Stimulated activated naive CD4-positive, alpha-beta T cell (primary cell): ENCODE measurements at regions not wholly inside any gene's neighbourhood (a gene's known extent, or its start where the extent isn't known, plus 50 kb on each side); places are given as distances from the start of the nearest gene placed in this dataset.

Source experiments
- DNase-seq, 6 experiments: peaks; one replicate each; lab custom pipeline; 2025; lab: John Stamatoyannopoulos, UW

DNA sequence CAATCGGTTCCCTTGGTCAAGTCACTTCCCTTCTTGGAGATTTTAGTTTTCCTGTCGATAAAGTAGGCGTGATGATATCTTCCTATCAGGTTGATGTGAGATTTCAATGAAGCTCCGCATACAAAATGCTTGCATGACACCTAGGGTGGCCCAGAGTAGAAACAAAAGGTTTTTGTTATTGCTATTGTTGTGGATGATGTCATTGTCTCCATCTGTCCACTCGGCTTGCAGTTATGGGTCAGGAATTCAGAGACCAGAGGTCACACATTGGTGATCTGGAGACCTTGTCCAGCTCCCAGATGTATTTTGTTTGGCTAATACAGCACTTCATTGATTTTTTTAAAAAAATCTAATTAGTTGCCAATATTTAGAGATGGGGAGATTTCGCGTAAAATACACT is 382.1 kb downstream of the MN1 start:
- DNase-seq: no peak

DNA sequence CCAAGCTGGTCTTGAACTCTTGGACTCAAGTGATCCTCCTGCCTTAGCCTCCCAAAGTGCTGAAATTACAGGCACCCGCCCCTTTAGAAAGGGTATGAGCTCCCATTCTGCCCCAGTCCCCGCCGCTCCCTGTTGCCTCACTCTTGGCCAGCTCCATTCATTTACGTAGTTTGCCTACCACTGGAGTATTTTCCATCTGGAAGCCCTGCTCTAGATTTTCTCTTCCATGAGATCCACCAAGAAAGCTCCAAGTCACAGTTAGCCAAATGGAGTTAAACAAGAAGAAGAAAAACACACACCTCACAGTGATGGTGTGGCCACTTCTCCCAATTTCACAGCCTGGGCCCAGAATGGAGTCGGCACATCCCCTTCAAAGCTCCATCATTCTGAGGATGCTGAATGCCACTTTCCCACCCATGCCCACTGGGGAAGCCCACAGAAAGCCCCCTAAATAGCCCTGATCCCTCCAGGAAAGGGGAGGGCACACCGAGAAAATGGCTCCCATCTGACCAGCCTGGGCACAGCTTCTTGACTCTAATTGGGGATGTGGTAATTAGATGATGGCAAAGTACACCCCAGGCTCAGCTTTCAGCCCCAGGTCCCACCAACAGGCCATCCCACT is 381.2 kb downstream of the MN1 start:
- DNase-seq: no peak

DNA sequence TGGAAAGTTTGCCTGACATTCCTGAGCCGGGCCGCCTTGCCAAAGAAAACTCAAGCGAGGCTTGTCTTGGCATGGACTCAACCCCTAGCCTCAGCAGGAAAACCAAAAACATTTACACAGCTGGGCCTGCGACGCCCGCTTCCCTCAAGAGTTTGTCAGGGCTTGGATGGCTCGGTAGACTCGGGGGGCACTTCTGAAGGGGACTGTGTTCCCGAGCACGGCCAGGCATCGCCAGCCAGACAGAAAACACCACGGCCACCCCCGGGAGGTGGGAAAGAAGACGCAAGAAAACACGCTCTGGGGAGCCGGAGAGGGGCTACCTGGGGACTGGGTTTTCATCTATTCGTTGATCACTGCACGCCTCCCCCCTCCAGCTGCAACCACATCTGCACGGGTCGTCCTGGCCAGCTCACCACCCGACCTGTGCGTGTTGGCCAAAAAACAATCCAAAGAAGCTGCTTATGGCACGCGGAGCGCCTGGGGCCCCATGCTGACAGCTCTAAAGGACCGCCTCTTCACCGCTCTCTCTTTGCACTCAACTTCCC is 380.7 kb downstream of the MN1 start:
- DNase-seq: no peak

DNA sequence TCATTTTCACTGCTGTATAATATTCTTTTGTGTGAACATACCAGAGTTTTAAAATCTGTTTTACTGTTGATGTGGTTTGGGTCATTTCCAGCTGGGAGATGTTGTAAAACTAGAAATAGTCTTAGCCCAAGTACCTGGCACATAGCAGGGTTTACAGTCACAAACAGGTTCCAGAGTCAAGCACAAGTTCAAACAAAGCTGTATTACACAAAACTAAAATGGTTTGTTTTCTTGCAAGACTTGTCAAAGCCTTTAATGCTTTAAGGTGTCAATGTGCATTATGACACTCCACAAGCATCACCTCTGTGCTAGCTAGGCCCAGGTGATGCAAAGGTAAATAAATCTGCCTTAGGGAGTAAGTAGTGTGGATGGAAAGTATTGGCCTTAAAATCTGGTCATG is 379.1 kb downstream of the MN1 start:
- DNase-seq: no peak

DNA sequence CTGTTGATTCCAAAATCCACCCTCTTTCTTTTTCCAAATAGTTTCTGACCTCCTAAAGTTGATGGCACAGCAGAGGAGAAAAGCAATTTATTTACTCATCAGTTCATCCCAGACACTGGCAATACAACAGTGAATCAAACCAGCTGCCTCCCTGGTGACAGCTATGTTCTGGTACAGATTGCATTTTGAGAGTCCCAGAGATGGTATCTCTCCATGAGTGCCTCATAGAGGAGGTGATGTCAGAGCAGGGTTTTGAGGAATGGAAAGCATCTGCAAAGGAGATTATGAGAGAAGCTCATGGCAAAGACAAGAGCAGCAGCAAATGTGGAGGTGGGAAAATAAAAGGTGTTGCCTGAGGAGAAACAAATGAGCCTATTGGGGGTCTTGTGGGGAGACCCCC is 377.2 kb downstream of the MN1 start:
- DNase-seq: no peak

DNA sequence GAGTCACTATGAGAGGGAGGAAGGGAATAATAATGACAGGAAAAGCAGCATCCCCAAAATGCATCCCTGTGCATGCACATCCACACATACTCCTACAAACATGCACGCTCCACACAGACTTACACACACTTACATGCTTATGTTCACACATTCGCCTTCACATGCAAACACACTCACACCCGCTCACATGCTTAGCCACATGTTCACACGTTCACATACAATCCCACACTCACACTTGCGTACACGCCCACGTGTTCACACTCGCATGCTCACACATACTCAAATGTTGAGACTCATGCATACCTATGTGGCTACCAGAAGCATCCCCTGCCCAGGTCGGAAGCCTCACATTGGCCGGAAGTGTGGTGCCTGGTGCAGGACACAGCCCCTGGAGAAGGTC is 372.1 kb downstream of the MN1 start:
- no peak for DNase-seq

DNA sequence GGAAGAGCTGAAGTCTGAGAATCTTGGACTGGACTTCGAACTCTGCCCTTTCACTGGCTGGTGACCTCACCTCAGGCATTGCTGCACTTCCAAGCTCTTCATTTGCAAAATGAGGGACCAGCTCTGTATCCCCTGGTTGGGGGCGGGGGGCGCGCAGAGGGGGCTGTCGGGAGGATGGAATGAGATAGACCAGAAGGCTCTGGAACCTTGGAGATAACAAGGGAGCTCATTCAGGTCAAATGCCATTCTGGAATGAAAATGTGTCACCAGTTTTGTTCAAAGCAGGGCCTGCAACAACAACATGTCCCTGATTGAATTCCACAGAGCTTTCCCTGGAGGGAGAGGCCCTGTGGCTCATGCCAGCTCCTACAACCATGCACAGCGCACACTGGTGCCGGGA is 370.5 kb downstream of the MN1 start:
- DNase-seq: no peak

DNA sequence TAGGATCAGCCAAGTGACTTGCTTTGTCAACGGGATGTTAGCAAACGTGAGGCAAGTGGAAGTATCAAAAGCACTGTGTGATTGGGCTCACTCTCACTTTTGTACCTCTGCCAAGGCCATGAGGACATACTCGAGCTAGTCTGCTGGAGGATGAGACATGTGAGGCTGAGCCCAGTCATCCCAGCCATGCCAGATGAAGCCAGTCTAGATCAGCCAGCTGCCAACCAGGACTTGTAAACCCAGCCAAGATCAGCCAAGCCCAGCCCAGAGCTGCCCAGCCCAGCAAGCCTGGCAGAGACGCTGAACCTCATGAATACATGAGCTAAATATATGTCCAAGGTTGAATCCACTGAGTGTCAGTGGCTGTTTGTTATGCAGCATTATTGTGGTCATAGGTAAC is 369.7 kb downstream of the MN1 start:
- DNase-seq: no peak

DNA sequence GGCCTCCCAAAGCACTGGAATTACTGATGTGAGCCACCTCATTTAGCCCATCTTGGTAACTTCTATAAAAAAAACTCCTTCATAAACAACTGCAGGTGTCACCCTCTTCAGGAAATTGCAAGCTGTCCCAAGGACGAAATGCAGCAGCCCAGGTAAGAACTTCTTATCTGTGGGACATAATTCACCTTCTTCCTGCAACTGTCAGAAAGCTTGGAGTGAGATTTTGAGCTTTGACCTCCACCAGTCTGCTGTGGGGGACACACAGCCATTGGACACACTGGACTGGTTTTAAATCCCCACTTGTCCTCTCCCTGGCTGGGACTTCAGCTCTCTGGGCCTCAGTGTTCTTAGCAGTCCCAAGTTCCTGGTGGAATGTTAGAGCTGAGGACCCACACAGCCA is 368.5 kb downstream of the MN1 start:
- DNase-seq: no peak

DNA sequence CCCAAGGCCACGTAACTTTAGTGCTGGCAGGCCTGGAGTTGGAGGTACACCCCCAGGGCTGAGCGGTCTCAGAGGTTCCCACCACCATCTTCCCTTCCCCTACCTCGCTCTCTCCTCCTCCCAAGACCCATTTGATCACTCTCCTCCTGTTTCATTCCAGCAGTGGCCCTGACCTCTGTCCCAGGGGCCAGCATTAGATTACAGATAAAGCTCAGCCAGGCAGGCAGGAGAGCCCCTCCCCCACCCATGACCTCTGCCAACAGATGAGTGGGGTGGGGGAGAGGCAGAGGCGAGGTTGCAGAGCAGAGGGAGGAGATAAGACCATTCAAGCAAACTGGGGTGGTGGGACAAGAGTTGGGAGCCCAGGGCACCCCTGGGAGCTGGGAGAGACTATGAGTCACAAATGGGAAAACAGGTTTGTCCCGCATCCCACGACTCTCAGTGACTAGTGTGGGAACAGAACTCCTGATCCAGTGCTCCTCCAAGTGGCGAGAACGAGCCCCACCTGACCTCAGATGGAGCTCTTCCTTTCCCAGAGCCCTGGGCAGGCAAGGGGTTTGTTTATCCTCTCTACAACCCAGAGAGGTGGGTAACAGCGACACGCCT is 367.9 kb downstream of the MN1 start:
- DNase-seq: no peak

DNA sequence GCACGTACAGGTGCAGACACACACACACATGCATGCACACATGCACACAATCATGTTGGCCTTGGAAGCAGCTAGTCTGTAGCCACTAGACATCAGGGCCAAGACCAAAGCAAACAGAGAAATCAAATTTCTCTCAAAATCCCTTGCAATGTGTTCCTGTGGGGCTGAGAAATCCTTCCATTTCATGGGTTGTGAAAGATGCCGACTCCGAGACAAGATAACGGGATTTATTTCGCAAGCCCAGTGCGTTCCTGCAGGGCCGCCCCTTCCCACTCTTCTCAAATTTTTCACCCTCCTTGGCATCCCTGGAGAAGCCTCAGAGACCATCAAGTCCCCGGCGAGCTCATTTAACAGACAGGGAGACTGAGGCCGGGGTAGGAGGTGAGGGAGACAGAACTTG is 366.7 kb downstream of the MN1 start:
- no peak for DNase-seq

DNA sequence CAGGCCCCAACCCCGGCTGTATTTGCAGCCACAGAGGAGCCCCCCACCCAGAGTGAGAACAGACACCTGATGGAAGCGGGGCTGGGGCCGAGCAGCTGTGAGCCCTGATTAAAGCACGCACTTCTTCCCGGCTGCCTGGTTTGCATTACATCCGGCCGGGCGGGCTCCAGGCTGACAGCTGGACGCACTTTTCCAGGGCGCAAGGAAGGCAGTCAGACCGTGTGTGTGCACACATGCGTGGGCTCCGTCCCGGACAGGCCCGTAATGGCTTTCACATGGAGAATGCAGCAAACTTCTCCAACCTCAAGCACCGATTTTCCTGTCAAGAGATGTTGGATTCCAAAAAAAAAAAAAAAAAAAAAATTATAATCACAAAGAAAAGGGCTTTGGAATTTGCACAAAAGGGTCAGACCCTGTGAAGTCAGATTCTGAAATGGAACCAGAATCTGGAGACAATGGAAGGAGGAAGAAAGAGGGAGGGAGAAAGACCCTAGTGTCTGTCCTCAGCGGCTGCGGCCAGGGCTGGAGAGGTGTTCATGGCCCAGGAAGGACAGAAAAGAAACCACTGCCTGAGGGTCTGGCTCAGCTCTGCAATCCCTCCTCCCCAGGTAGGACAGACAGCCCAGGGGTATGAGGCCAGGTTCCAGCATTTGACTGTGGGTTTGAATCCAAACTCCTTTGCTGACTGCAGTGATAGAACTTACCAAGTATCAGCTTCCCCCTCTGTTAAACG is 365.5 kb downstream of the MN1 start:
- no peak for DNase-seq

DNA sequence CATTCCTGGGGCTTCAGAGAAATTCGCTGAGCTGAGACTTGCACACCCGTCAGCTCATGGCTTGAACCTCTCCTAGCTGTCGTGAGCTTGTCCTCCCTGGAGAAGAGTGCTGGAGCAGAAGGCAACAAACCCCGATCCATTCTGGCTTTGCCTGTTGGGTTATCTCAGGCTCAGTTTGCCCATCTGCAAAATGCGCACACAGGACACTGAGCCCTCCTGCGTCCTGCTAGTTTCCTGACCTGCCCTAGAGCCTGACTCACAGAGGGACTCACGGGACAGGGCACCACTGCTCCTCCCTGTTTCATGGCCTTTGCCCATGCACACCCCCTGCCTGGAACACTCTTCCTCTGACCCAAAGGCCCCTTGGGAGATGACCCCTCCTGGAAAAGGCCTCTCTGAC is 365.0 kb downstream of the MN1 start:
- DNase-seq: no peak

DNA sequence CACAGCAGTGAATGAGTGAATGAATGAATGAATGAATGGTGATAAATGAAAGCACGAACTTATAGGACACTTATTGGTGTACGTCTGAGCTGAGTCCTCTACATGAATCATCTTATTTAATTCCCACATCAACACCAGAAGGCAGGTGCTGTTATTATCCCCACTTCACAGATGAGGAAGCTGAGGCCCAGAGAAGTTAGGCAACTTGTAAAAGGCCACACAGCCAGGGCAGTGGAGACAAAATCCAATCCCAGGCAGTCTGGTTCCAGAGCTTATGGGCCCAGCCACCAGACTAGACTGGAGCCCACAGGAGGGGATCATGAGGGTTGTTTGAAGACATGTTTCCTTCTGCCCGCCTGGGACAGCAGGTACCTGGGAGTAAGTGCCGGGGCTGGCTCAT is 364.0 kb downstream of the MN1 start:
- no peak for DNase-seq

DNA sequence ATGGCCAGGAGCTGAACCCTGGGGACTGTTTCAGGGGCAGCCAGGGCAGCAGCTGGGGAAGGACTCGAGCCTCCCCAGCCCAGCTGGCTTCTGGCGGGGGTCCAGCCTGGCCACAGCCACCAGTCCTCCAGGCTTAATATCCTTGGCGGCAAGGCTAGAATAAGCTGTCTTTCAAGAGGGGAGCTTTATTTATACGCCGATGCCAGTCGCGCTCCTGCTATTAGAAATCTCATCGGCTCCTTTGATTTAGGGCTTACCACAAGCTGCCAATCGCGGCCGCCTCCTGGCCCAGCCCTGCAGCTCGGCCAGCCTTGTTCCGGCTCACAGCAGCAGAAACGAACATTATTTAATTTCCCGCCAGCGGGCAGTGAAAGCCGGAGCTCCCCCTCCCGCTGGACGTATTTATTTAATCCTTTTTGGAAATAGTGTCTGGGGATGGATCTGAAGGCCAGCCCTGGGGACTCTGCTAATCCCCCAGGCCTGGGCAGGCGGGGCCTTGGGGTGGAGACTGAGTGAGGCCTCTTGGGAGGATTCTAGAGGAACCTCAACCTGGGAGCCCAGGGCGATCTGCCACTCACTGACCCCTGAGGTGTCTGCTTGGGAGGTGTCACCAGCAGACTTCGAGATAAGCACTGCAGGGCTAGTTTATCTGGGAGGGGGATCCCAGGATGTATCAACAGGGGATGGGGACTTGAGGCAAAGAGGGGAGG is 363.1 kb downstream of the MN1 start:
- no peak for DNase-seq

DNA sequence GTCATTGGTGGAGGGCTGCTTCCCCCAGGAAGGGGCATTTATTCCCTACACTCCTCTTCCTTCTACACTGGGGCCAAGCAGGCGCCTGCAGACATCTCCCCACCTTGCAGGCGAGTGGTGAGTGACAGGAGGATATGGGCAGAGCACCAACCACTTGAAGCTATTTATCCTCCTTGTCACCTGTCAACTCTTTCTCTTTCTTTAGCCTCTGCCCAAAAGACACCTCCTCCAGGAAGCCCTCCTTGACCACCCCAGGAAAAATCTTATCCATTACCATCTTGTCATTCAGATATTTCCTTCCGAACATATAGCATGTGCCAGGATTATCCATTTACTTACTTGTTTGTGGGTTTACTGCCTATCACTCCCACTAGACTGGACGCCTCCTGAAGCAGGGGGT is 362.4 kb downstream of the MN1 start:
- DNase-seq: no peak

DNA sequence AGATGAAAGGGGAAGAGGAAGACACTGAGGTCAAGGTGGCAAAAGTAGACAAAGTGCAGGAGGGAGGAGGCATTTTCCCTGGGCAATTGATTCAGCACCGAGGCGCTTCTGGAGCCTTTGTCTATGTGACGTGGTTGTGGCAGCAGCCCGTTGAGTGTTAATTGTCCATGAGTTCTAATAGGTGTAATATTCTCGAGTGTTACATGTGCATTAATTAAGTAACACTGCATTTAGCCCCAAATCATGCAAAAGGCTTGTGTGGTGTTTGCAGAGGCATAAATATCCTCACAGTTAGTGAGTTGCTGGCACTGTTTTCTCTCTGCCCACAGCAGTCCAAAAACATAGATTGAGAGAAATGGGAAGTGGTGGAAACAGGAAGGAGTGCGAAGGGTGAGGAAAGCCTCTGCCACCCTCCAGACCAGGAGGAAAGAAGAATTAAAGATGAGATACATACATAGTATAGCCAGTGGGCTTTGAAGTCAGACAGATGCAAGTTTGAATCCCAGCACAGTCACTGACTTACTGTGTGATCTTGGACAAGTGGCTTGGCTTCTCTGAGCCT is 361.2 kb downstream of the MN1 start:
- no peak for DNase-seq

DNA sequence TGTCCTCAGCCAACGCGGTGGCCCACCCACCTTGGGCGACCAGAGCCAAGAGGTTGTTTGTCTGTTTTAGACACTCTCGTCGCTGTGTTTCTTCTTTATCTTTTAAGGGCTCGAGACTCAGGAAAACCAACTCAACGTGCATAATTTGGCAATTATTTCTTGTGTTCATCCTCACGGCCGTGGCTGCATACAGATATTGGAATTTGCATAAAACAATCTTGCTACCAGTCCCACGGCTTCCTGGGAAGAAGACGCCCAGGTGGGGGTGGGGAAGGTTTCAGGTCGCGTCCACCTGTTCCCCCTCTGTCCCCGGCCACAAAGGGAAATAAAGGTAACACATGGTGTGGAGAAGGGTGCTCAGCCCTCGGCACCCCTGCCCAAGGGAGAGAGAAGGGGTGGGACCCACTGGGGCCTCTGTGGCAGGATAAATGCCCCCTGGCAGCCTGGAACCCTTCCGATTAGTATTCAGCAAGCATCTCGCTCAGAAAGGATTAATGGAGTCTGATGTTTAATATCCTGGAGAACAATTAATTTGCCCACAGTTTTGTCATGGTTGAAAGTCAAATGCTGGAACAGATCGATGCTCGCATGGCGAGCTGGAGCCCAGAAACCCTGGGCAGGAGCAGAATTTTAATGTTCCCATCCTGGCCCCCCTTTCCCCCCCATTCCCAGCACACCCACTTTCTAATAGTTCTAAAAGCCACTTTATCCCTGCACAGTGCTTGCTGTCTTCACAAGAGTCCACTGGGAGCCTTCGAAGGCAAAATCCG is 359.7 kb downstream of the MN1 start:
- DNase-seq: no peak

DNA sequence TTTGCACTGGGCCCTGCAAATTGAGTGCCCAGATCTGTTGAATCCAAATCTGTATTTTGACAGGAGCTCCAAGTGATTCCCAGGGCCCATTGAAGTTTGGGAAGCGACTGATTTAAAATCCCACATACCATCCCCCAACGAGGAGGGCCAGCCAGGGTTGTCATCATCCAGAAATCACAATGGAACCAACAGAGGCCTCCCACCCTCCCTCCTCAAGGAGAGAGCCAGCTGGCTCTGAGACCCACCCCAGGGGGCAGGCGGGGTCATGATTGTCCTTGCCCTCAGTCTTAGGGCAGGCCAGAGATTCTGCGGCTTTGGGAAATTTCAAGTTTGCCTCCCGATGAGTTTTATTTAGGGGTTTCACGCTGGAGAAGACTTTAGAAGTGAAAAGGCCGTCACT is 358.2 kb downstream of the MN1 start:
- DNase-seq: no peak

DNA sequence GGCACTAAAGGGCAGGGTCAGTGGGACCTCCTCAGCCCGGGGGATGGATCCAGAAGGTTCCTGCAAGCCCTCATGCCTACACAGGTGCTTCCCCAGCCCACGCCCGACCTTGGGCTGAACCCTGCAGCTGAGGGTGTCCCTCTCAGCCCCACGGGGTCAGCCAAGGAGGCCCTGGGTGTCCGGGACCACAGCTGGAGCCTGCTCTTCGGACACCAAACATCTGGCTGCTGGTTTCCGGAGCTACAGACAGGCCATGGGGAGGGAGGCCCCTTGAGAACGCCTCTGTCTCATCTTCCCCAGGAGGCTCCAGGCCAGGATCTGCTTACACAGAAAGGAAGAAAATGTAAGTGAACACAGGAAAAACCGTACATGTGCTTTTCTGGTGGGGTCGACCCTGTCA is 355.7 kb downstream of the MN1 start:
- DNase-seq: no peak

DNA sequence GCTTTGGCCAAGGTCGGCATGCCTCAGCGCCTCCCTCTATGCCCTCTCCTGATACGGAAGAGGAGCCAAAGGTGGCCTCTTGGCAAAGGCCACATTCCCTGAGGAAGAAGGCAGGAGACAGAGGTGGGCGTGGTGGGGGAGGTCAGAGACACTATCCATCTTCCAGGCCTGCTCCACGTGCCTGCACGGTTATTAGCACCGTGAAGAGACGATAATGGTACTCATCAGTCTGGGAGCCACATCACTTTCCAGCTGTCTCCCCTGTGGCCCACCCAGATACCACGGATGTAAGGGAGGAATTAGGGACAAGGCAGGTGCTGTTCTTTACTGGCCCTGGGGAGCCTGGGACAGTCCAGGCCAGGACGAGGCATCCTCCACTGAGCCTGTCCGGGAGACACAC is 354.3 kb downstream of the MN1 start:
- no peak for DNase-seq

DNA sequence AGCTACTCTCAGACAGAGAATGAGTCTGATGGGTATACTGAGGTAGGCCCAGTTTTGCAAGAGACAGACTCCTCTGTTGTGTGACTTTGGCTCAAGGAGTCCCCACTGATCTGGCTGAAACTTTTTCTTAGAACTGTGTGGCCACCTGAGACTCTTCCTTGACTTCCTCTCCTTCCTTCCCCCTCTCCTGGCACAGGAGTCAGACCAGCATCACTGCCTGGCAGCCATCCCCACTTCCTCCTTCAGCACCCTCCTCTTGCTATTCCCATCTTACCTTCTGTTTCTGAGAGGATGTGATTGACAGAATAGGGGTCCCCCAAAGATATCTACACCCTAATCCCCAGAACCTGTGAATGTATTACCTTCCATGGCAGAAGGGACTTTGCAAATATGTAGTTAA is 351.1 kb downstream of the MN1 start:
- DNase-seq: no peak
